SH-SY5Y (cell line): ENCODE measurements at regions not wholly inside any gene's neighbourhood (a gene's known extent, or its start where the extent isn't known, plus 50 kb on each side); places are given as distances from the start of the nearest gene placed in this dataset.

Experiments
- GATA2 ChIP-seq: IDR thresholded peaks from 2 replicates; pipeline ENCODE4 v1.6.1; 2011; ENCODE audit warnings: mild to moderate bottlenecking, low read depth, low read length
- GATA3 ChIP-seq: IDR thresholded peaks from 2 replicates; pipeline ENCODE4 v1.6.1; 2011; ENCODE audit warnings: low read depth, mild to moderate bottlenecking, low read length, moderate library complexity

- TF ChIP-seq GATA2: no peak
- no peak for TF ChIP-seq GATA3
Observed at GRCh38 chrX:40513835-40514234, 66.9 kb upstream of the ATP6AP2 start.
